HG02759 (cell line): ENCODE measurements at regions not wholly inside any gene's neighbourhood (a gene's known extent, or its start where the extent isn't known, plus 50 kb on each side); places are given as distances from the start of the nearest gene placed in this dataset.

Experiments
- ATAC-seq: cut with Tn5 transposase; IDR thresholded peaks from one replicate; pipeline ENCODE4 v1.9.1; 2021; ENCODE audit warnings: mild to moderate bottlenecking, moderate library complexity; ENCODE audit not compliant: unreplicated experiment

DNA sequence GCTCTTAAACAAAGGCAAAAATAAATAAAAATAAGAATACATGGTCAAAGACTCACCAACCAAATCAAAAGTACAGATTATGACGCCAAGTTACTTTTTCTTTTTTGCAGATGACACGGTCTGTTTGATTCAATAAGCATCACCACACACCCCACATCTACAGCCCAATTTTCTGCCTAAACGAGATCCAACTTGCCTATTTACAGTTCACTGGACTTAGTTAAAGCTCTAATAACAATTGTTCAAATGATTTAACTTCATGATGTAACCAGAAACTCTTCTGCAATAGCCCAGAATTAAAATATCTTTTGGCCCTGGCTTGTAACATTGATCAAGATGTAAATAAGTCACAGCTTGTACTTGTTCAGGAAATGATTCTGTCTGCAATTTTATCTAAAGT lies 590.3 kb upstream of the C9orf72 start:
- ATAC-seq, result no peak

DNA sequence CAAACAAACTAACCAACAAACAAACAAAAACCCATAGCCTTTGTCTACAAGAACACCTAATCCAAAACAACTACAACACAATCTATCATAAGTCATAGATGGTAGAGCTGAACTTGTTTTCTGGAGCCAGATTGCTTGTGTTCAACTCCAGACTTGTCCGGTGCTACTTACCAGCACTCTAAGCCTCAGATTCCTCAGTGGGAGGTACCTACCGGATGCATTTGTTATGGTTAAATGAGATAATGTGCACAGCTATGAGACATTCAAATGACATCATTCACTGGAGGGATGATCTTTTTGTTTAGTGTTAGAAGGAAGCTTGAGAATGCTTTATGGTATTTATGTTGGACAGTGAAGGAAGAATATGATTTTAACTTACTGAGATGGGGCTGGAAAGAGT lies 592.9 kb upstream of the C9orf72 start:
- ATAC-seq, result no peak

DNA sequence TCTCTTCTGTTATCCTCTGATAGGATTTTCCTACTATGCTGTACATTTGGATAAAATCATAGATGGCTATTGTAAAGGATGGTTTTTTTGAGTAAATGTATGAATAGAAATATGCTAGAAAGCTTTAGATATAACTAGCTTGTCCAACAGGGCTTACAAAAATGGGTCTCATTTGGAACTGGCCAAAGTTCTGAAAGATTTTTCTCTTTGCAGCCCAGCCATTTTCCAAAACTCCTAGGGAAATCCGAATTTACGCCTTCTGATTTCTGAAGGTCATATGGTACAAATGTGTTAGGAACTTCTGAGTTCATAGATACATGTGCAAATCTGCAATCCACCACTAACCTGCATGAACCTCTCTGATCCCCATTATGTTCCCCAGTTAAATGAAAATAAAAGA lies 603.9 kb upstream of the C9orf72 start:
- no peak for ATAC-seq

DNA sequence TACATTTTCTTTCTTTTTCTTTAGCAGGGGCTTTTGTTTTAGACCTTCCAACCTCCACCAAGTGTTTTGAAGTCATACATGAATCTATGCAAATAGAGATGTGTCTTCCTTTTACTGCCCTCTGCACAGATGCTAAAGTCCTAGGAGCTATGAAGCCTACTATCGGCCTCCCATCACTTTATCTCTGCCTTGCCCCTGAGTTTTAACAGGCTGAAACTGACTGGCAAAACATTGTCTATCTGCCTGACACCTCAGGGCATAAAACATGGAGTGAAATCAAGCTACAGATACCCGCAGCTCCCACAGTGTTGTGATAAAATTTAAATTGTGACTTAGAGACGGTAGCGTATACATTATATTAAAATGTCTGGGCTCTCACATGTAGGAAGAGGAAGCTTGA lies 604.6 kb upstream of the C9orf72 start:
- ATAC-seq, result no peak

DNA sequence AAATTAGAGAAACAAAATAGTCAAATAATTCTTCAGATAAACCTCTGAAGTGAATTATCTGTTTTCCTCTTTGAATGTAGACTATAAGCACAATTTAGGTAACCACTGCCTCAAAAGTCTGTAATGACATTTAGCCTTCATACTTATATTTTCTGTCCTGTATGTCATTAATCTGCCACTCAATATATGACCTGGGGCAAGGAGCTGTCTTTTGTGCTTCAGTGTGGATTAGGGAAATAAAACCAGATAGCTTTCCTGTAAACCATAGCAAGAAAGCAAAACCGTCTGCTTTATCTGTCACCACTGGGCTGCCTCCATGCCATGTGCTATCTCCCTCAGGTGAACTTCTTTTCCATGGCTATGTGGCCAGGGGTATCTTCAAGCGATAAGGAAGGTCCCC lies 606.6 kb upstream of the C9orf72 start:
- ATAC-seq, result no peak

DNA sequence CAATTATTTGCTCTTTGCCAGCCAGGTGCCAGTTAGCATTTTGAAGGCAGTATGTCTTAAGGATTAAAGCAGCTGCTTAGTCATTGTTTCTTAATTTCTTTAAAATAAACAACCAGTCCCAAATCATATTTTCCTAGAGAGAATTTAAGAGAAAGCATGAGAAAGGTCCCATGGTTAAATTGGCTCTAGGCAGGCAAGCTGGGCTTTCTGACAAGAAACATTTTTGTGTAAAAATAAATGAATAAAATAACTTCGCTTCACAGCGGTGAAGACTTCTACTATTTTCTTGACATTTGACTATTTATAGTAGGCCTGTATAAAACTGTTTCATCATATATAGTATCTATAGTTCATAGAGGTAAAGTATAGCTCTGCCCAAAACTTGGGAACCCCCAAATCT lies 617.7 kb upstream of the C9orf72 start:
- no peak for ATAC-seq

DNA sequence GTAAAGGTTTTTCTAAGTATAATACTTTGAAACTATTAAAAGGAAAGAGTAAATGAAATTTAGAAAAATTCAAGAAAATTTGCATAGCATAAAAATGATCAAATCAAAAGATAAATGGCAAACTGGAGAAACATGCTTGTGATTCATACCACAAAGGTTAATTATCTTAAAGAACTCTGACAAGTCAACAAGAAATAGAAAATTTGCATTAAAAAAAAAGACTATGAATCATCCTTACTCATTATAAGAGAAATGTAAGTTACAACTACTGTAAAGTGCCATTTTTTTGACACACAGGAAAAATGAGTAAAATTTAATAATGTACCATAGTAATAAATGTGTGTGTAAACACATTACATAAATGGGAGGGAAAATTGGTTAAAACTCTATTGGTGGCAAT lies 624.4 kb upstream of the C9orf72 start:
- no peak for ATAC-seq

DNA sequence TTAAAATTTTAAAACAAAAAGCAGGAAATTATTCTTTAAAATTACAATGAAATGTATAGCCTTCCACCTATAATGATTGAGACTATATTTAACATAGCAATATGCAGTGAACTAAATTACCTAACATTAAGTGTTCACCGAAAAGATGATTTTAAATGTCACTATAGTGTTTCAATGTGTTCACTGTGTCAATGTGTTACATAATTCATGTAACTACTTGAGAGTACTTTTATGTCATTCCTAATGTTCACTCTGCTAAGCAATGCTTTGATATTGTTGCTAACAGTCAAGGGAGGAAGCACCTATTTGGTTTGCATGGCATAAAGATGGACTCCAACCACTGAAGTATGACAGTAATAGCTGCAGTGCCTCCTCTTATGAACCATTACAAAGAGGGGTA lies 629.8 kb upstream of the C9orf72 start:
- no peak for ATAC-seq

DNA sequence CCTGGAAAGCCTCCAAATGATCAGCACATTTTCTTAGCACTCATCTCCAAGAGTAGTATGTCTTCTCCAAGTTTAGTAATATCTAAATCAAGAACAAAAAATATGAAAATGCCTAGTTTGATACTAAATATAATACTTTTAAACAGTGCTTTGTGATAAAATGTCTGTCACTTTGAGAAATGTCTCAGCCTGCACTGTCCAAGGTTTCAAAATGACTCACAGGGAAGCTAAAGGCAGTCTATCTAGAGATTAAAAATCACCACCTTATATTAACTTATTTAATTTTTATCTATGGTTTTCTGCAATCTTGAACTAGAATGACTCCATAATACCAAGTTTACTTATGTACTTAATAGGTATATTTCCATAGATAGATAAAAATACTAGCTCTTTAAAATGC lies 633.0 kb upstream of the C9orf72 start:
- no peak for ATAC-seq

DNA sequence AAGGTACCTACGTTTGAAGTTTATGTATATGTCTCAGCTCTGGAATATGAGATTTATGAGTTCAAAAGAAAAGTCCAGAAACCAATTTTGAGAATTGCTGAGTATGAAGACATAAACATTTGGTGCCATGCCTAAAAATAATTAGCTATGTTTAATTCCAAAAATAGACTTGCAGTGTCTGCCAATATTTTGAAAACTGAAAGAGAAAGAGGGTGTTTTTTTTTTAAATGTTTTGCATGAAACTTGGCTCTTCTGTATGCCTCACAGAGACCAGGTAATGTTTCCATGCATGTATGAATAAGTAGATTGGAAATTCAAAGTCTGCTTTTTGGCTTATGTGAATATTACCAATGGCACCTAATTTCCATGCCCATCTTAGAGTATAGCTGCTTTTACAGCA lies 634.4 kb upstream of the C9orf72 start:
- no peak for ATAC-seq

DNA sequence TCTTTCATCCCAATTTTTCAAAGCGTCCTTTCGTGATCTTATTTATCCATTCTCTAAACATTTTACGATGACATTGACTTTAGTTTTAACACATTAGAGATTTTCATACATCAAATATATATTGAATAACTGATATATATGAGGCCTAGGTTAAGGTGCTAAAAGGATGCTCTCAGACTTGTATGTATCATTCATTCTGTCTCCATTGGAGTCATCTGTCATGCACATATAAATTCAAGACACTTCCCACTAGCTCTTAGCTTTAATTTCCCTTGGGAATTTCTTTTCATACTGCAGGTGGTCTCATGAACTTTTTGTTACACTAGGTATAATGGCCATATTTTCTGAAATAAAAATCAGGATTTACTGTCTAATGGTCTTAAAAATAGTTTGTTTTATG lies 635.8 kb upstream of the C9orf72 start:
- no peak for ATAC-seq

DNA sequence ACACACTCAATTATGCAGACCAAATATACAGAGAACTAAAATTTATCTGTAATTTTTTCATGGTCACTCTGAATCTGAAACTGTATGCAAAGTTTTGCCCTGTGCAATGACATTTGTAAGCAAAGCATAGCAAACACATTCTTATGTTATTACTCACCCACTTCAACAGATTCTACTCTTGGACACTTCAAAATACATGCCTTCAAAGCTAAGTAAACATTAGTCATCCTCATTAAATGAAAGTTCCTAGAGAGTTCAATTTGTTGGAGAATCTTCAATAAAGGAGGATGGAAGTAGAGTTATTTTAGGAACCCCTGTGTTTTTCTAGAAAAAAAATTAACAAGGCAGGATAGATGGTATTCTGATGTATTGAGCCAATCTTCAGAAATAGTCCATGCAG lies 639.7 kb upstream of the C9orf72 start:
- no peak for ATAC-seq

DNA sequence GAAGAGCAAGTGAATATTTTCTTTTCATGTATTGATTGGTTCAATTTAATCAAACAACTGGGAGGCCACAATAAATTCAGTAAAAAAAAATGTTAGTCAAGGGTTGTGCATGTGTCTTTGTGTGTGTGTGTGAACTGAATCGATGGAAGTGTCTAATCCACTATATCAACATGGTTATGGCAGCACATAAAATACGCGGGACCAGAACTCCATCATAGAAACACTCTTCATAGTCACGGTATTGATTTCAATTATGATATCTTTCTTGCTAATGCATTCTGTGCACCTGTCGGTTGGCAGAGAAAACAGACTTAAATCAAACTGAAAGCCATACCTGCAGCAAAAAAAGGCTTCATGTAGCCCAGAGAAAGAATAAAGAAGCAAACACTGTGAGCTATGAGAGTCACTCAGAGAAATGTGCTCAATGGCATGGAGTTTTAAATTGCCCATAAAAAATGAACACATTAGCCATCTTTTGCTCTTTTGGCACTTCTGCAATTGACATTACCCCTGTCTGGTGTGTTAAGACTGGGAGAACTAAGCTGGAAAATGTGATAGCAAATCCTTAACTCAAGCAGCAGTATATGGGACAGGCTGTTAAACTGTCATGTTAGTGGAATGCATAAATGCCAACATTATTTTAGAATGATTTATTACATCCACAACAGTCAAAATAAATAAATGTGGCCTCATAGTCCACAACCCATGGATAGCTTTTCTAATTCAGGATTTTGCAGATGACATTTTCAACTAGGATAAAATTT lies 642.4 kb upstream of the C9orf72 start:
- ATAC-seq, result no peak

DNA sequence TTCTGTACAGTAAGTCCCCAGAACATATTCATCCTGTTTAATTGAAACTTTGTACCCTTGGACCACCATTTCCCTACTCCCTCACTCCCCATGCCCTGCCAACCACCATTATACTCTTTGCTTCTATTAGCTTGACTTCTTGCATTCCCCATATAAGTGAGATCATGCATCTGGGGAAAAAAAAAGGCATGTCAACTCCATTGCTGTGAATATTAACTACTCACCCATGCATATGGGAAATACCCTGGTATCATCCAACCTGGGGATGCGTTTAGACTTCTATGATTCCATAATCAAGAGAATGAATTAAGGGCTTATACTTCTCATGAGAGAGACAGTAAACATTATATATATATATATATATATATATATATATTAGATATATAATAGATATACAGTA lies 659.4 kb upstream of the C9orf72 start:
- ATAC-seq, result no peak

DNA sequence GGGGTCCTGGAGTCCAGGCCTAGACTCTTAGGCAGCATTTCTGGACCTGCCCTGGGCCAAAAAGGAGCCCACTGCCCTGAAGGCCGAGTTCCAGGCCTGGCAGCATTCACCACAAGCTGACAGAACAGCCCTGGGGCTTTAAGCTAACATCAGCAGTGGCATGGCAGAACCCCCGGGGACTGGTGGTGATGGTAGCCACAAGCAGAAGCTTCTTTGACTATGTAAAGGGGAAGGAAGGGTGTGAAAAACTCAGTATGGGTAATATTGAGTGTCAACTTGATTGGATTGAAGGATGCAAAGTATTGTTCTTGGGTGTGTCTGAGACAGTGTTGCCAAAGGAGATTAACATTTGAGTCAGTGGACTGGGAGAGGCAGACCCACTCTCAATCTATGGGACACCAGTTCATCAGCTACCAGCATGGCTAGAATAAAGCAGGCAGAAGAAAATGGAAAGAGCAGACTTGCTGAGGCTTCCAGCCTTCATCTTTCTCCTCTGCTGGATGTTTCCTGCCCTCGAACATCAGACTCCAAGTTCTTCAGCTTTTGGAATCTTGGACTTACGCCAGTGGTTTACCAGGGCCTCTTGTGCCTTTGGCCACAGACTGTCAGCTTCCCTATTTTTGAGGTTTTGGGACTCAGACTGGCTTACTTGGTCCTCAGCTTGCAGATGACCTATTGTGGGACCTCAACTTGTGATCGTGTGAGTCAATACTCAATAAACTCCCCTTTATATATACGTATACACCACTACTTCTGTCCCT lies 661.0 kb upstream of the C9orf72 start:
- no peak for ATAC-seq

DNA sequence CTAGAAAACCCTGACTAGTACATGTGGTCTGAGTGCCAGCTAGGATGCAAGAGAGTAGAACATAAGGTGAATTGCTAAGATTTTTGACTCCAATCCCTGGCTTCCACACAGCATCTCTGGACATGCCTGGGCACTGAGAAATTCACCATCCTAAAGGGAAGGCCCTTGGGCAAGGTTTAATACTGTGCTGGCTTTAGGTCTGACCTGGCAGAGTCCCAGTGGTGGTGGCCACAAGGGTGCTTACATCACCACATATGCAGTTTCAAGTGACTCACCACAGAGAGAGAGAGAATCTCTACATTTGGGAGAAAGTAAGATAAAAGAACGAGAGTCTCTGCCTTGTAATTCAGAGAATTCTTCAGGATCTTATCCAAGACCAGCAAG lies 661.6 kb upstream of the C9orf72 start:
- no peak for ATAC-seq

DNA sequence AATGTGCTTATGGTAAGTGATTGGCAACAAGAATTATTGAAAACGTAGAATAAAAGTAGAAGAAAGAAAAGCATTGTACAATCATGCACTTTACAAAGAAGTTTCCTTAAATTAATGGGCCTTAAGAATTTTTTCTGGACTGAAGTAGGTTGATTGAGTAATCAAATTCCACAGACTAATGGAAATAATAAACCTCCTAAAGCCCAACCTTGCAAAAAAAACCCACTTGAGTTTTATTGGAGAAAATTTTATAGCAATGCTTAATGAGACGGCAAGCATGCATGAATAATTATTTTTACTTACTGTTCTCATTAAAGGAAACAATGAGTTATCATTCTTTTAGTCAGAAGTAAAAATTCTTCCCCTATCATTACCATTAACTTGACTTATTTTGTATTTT lies 676.1 kb upstream of the C9orf72 start:
- no peak for ATAC-seq

DNA sequence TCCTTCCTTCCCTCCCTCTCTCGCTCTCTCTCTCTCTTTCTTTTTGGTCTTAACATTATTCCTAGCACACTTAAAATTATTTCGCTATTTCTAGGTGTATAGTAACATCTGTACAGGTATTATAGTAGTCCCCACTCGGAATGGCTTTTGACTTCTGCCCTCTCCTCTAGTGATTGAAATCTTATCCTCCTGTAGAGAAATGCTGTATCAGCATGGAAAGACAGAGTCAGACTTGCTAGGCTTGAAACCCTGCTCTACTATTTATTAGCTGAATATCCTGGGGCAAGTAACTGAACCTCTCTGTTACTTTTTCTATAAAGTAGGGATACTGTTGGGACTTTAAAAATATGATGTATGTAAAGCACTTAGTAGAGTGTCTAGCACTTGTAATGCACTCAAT lies 681.9 kb upstream of the C9orf72 start:
- no peak for ATAC-seq

DNA sequence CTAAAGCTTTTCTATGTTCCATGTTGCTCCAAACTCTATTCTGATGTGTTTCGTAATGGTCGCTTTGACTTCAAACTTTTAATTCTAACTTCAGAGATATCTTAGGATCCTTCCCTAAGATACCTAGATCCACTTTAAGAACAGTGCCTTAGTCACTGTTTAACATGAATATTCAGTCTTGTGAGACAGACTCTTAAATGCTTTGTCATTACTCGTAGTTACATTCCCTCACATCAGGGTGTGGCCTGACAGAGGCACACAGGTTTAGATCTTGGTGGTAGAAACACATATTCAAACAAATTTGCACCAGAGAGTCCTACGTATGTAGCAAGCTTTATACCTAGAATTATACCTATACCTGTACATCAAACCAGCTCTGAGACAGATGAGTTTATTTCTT lies 687.0 kb upstream of the C9orf72 start:
- ATAC-seq, result no peak

DNA sequence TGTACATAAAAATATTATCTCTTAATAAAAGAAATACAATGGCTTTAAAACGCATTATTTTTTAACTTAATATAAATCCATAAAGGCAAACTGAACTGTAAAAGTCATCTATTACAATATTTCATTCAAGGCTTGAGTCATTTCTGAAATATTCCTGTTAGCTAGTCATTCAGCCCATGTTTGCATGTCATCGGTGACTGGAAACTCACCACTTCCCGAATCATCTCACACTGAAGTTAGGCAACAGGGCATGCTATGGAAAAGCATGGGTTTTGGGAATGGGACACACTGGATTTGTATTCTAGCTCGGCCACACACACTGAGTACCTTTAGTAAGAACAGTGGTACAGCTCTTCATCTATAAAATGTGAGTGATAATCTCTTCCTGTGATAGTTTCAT lies 691.1 kb upstream of the C9orf72 start:
- ATAC-seq, result no peak

DNA sequence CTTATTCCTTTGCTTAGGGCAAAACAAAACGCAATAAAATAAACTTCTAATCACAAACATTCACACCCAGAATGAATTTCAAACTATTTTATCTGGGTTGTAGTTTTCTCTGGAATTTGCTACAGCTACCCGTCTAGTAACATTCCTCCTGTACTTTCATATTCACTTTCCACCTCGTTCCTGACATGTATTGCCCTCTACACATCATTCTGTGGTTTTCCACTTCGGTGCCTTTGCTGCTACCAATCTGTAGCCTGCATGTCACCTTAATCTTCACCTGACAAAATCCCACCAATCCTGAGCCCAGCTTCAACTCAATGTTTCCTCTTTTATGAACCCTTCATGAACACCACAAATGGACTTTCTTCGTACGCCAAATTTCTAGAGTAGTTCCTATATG lies 694.1 kb upstream of the C9orf72 start:
- ATAC-seq, result no peak

DNA sequence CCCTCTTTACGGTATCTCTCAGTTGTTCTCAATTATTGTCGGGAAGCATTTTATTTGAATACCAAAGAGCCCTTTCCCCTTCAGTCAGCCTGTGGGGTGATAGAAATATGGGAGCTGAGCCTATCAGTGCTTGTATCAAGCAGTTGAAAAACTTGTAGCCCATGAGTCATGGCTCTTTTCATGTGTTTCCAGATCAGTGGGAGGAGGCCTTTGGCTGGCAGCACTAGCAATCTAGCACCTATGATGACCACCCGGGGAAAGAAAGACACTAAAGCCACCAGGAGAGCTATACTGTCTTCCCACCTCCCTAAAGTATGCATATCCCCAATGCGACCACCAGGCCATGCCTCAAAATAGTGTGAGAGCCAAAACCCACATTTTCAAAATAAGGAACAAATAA lies 696.9 kb upstream of the C9orf72 start:
- no peak for ATAC-seq

DNA sequence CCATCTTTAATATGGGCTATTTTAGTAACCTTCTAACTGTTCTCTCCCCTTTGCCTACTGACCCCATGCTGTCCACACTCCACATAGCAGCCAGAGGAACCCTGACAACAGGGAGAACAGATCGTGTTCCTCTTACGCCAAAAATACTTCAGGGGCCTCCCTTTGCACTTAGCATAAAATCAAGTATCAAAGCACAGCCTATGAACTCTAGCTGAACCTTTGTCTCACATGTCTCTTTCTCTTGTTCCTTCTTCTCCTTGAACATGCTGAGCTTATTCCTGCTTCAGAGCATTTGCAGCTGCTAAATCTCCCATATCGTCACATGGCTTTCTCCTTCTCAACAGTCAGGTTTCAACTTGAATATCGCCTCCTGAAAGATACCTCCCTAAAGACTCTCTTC lies 698.8 kb upstream of the C9orf72 start:
- ATAC-seq, result no peak
